H4 (cell line): ENCODE measurements at regions not wholly inside any gene's neighbourhood (a gene's known extent, or its start where the extent isn't known, plus 50 kb on each side); places are given as distances from the start of the nearest gene placed in this dataset.

Experiments
- DNase-seq: peaks from one replicate; pipeline ENCODE4 v3.0.0-alpha.2; 2015; ENCODE audit warnings: low spot score

DNA sequence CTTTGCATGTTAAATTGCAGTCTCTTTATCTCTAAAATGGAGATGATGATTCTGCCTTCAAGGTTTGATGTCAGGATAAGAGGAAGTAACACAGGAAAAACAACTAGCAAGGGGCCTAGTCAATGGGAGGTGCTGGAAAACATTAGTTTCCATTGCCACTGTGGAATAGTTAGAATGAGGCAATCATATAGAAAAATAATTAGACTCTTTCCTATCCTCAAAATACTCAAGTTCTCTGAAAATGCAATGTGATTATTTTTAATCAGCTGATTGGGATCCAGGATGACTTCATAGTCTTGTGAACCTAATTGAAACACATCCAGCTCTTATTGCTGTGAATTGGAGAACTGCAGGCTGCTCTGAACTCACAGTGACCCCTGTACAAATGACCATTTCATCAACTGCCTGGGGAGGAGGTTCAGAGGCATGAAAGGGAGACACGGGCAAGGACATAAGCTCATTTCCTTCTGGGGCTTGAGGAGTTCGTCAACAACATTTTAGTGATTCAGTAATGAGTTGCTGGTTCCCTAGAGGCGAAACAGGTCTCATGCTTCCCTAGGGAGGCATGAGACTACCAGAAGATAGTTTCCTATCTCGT, 422.5 kb downstream of the LPIN1 start:
- peak; percentile 36 for DNase-seq

DNA sequence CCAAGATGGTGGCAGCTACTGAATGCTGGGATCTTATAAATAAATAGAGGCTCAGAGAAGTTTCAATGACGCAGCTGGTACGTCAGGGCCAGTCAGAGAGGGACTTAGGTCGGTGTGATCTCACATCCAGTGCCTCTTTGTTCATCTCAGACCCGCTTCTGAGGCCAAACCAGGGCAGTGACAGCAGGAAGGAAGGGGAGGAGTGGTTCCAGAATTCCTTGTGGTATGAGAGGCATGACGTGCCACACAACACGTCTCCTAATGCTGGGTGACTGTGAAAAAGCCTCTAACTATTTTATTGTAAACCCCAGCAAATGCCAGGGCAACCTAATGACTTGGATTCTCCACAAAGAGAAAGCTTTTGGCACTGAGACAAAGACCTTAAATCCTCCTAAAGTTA, 423.3 kb downstream of the LPIN1 start:
- DNase-seq = peak; percentile 92

DNA sequence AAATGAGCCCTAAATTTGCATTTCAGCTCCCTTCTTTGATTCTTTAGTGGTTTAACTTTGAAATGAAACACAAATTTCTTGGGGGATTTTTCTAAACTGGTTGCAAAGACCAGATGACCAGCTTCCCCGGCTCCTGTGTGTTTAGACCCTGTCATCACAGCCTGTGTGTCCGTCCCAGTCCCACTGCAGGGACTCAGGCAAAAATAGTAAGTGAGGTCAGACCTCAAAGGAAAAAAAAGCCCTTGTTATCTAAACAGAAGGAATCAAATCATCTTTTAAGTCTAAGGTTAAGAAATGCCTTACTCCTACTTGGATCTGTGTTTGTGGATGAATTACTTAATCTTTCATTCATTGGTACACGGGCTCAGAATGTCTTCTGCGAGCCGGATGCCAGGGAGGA, 423.7 kb downstream of the LPIN1 start:
- DNase-seq = peak; percentile 14

DNA sequence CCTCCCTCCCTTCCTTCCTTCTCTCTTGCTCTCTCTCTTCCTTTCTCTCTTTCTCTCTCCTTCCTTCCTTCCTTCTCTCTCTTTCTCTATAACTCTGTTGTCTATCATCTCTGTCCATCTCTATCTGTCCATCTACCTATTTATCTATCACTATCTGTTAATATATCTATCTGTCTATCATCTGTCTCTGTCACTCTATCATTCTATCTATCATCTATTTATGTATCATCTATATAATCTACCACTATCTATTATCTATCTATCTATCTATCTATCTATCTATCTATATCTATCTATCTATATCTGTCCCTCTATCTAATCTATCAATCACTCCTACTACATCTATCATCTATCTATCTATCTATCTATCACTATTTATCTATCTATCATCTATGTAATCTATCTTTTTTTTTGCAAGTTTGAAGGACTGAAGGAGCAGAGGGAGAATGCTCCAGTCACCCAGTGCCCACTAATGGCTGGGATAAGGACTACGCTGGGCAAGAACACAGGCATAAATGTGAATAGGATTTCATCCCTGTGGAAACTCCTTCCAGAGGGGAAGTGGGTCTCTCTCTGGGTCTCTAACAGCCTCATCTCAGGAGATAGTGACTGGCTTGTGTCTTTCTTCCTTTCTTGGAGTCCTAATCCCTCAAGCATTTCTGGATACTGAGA, 427.0 kb downstream of the LPIN1 start:
- DNase-seq = no peak

DNA sequence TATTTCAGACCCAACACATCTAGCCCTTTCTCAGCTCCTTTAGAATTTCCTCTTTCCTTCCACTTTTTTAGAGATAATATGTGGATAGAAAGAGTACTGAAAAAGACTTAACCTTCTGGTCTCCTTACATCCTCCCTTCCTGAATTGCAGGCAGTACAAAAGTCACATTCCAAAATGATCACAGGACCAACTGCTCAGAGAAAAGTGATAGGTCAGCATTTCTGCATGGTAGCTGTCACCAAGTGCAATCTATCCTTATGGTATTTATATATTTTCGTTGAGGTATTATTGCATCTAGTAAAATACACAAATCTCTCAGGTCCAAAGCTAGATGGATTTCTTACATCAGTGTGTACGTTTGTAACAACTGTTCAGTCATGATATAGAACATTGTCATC, 427.5 kb downstream of the LPIN1 start:
- no peak for DNase-seq

DNA sequence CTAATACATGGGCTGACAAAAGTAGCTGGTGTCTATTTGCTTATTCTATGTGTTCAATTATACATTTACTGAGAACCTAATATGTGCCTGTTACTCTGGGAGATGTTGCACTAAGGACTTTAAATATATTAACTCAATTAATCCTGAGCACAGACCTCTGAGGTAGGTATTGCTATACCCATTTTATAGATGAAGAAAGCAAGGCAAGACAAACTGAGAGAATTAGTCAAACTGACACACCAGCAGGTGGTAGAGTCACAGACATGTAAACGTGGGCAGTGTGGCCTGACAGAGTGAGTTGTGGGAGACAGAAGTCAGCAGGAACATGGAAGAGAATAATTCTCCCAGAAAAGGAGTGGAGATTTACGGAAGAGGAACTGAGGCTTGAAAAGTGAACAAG, 428.9 kb downstream of the LPIN1 start:
- no peak for DNase-seq

DNA sequence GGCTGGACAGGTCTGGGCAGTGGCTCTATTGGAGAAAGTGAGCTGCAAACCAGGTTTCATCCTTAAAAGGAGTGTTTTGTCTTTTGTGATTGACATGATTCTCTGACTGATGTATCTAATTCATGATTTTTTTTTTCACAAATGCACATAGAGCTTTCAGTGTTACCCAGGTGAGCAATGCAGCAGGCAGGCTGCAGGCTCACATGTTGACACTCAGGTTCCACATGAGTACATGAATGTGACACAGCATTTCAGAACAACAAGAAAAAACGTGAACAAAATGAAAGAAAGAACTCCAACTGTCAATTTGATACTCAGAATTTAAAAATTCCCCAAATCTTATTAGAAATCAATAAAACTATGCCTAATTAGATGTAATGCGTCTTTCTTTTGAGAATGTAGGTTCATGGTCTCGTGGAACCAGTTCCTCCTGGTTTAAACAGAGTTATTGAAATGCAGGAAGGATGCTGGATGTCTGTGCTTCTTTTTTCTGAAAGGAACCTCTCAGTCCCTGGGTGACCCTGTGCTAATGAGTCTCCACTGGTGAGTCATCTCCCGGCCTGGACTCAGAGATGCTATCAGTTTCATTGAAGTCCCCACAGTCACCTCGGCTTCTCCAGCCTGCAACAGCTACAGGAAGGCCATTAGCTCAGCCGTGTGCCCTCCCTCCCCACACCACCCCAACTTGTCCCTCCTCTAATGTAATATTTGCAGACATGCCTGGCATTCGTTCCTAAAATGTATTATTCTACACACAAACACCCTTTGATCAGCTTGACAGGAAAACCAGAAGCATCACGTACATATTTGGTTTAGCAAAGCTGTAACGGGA, 430.4 kb downstream of the LPIN1 start:
- DNase-seq = peak; percentile 82

DNA sequence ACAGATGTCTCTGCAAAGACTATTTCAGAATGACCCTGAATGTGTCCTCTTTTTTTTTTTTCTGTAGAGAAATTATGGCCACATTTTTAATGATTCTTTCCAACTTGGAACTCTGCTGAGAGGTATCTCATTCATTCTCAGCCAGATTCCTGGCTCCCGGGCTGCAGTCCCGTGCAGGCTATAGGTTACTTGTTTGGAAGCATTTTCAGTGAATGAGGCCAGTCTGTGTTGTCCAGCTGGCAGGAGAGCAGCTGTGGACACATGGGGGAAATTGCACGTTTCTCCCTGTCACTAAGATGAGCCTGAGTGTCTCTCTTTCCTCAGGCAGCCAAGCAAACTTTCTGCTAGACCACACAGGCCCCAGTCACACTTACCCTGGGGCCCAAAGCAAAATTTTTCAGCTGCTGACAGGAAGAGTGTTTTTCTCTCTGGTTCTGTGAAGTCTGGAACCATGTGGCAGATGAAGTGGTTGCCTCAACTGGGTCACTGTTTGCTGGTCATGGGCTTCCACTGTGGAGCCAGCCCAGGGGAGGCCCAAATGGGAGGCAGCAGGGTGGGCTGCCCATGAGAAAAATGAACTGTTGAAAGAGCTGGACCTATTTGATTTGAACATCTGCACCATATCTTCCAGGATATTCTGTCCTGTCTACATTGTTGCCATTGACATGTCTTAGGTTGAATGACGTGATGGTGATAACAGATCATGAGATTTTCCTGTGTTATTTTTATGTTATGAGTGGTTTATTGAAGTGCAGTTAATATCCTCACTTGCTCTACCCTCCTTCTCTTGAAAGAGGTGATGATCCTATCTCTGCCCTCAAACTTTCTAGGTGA, 431.2 kb downstream of the LPIN1 start:
- no peak for DNase-seq

DNA sequence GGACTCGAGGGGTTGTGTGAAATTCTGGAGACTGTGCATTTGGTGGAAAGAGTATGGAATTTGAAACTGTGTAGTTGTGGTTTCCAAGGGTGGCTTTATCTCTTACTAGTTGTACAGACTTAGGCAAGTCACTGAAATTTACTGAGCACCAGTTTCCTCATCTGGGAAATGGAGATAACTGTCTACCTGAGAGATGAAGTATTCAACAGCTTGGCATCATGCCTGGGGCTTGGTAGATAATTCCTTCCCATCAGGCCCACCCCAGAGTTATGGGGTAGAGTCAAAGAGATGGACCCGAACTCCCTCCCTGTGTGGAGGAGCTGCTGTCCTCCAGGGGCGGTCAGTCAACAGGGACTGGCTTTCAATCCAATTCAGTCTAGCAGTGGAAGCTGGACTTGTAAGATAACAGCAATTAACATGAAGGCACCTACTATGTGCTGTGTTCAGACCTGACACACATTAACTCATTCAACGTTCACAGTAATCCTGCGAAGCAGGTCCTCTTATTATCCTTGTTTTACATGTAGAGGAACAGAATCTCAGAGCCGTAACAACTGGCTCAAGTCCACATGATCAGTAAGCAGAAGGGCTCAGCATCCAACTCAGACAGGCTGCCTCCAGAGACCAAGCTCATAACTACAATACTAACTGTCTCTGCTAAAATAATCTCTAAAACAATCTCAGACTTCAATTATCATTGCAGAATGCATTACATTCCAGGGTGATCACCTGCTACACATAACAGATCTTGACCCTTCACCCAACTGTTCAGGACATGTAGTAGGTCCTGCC, 432.1 kb downstream of the LPIN1 start:
- DNase-seq = no peak

DNA sequence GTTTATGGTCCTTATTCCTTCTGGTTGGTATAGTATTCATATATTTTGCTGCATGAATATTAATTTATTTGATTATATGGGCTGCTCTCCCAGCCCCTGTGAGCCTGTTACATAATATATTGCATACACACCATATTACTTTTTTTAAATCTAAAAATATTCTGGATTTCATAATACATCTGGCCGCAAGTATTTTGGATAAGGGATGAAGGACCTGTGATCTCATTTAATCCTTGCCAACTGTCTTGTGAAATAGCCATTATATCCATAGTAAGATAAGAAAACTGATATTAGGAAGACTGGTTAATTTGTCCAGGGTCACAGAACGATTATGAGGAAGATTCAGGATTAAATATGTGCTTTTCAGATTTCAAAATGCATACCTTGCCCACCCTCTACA, 433.6 kb downstream of the LPIN1 start:
- DNase-seq = no peak

DNA sequence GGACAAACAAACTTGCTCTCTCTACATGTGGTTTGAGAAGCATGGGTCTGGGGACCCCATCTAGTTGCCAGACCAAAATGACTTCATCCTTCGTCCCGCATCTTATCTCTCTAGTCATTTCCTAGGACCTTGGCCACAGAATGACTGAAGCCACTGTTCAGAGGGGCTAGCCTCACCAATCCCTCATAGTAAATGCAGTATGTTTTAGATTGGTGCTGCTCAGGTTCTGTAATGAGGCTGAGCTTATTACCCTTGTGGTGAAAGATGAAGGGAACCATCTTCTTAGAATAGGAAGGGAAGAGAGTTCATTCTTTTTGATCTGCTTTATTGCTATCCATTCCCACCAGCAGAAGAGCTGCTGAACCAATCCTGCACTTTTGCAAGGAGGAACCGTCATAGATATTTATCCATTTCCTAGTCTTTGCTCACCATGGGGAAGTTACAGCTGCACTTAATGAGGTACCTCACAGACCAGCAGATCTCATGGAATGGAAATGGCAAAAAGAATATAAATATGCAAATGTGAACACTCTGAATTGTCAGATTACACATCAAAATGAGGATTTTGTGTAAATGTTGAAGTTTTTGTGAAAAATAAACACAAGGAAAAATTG, 436.7 kb downstream of the LPIN1 start:
- DNase-seq = no peak

DNA sequence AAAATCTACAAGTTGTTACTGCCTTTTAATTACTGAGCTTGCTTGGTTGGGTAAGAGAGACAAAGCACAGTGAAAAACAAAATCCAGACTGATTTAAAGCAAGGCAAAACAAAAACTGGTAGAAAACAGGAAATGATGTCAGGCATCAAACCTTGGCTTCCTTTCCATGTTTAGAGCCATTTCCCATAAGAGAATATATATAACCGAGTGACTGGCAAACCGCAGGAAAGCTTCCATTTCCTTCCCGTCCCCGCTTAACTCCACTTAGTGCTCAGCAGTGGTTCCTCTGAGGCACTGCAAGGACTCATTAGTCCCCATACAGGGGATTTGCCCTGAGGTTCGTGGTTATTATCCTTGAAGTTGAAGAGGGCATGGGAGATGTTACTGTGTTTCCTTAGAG, 446.3 kb downstream of the LPIN1 start:
- DNase-seq = no peak

DNA sequence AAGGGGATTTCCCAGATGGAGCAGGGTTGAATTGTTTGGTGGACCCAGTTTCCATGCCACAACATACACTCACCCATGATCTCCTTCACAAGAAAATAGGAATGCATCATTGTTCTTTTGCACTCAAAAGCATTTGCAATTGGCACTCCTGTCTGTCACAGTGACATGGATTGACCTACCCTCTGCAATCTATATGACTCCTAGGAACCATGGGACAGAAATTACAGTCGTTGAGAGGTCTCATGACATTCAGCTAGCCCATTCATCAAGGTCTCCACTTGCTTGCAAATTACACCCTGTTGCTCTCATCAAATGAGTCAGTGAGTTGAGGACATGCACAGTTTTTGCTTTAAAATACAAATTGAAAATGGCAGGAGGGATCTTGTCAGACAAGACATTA, 448.5 kb downstream of the LPIN1 start:
- no peak for DNase-seq

DNA sequence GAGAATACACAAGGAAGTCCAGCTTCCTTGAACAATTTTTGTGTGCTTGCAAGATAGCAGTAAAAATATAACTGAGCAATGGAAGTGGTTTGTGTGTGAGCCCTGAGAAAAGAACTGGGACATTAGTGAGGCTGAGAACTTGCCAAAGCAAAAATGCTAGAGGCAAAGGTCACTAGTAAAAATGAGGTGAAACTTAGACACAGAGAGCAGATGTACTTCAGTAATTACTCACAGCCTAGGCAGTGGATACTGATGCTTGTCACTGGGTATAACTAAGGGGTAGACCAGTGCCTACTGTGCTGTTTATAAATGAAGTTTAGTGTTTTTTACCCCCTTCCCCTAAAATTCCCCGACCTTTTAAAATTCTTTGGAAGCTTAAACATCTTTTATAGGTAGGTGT, 450.1 kb downstream of the LPIN1 start:
- no peak for DNase-seq

DNA sequence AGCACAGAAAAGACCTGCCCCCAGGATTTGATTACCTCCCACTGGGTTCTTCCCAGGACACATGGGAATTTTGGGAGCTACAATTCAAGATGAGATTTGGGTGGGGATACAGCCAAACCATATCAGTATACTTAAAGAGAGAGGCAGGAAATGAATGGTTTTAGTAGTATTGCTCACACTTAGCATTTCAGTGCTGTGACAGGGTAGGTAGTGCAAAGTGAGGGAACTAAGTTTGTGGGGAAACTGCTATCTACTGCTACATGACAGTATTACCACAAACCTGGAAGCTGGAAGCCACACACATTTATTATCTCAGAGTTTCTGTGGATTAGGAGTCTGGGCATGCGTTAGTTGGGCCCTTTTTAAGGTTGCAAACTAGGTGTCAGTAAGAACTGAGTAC, 450.7 kb downstream of the LPIN1 start:
- no peak for DNase-seq

DNA sequence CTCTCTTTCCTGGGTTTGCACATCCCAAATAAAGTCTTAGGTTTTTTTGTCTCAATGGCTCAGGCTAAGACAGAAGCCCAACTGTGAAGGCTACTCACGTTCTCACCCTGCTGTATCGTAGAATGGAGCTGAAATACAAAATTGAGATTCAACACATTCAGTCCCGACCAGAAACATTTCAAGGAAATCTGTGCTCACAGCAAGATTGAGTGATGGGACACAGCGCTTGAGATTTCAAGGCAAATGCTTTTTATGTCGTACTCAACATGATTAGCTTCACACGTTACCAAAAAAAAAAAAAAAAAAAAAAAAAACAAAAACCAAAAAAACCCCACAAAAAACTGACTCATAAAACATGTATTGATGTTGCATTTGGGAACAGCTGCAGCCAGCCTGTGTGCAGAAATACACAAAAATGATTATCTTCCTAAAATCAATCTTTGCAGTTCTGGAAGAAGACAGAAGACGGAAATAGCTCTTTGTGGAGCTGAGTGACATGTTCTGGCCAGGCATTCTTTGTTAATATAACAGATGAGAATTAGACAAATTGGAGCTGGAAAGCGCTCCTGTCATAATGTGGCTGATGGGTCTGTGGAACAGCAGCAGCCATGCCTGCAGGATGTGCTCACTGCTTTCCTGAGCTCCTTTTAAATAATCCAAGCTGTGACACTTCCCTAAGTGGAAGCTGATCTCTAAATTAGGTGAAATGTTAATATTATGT, 453.2 kb downstream of the LPIN1 start:
- no peak for DNase-seq

DNA sequence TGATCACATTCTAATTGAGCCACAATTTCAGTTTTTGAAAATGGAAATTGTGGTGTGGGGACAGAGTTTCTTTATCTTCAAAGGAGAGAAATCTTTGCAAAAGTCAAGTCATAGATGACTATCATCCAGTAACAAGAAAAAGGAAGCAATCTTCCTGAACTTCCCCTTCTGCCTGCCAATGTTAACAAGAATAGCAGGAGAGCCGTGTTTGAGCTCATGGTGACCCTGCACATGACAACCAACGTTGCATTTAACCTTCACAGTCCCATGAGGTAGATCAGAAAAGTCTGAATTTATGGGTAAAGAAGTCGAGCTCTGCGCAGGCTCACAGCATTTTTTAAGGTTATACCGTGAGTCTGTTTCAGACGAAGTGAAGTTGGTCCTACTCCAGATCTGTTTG, 454.9 kb downstream of the LPIN1 start:
- DNase-seq = no peak

DNA sequence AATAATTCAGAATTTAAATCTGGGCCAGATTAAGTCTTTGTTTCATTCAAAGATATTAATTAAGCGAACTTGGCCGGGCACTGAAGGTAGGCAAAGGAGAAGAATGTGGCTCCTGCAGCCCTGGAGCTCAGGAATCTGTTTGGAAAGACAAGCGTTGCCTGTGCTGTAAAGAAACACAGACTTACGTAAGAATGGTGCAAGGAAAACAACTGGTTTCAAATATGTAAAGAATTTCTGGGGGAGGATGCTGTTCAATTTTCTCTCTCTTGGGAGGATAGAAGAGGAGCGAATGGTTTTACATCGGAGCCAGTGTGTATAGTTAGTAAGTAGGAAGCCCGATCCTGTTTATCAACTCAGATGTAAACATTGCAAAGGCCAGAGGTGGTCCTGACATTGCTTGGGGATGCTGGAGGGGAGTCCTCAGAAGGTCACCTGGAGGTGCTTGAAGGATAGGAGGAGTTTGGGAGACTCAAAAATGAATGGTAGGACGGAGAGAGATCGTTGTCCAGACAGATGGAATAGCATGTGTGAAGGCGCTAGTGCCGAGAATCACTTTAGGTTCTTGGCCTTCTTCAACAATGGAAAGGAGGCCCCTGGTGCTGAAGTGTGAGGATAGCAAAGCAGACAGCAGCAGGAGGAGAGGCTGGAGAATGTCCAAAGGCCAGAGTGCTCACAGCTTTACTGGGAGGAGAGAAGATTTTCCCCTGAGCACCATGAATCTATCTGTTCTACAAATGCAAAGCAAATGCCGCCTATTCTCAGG, 456.1 kb downstream of the LPIN1 start:
- no peak for DNase-seq

DNA sequence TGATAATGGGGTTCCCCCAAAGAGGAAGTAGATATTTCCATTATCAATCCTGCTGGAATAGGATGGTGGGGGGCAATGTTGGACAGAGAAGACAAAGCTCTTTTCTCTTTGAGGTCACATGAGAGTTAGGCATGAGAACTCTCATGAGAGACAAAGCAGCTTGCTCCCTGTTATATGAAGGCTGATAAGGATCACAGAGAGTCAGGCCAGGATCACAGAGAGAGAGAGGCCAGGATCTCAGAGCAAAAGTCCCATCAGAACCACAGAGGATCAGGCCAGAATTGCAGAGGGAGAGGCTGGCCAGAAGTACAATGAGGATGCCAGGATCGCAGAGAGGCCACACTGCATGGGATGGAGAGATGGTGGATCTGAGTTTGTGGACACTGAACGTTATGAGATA, 457.1 kb downstream of the LPIN1 start:
- DNase-seq = no peak

DNA sequence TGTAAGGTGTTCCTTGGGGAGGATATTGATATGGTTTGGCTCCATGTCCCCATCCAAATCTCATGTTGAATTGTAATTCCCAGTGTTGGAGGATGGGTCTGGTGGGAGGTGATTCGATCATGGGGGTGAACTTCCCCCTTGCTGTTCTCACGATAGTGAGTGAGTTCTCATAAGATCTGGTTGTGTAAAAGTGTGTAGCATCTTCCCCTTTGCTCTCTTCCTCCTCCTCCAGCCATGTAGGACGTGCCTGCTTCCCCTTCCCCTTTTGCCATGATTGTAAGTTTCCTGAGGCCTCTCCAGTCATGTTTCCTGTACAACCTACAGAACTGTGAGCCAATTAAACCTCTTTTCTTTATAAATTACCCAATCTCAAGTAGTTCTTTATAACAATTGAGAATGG, 458.7 kb downstream of the LPIN1 start:
- DNase-seq = no peak
